K562 (cell line): ENCODE measurements at regions not wholly inside any gene's neighbourhood (a gene's known extent, or its start where the extent isn't known, plus 50 kb on each side); places are given as distances from the start of the nearest gene placed in this dataset.

ENCODE experiments used
- ATAC-seq: fragments of 200-7000 bp; cut with Tn5 transposase; 3 replicates; pipeline ENCODE4 v1.9.1; 2020; ENCODE audit warnings: moderate library complexity
- BruUV-seq: library from RNA; stranded (reverse); fragments of 400-500 nt; replicated peaks from 2 replicates; lab custom pipeline; 2021; lab: Mats Ljungman, UMichigan
- CTCF ChIA-PET: fragments of 300-600 bp; formaldehyde crosslinking; extraction: SDS; loops from one replicate; lab custom pipeline; 2021; ENCODE audit warnings: low intra/inter-chr PET ratio; lab: Yijun Ruan, JAX
- POLR2A ChIA-PET: fragments of 300-600, 350-650 bp; sonication (Branson Sonifier 250); formaldehyde crosslinking; extraction: SDS; loops from one replicate; lab custom pipeline; 2021; ENCODE audit warnings: antibody characterized with exemption, inconsistent platforms; lab: Yijun Ruan, JAX
- DNase-seq, 4 experiments: peaks; one replicate each; pipeline versions ENCODE4 v3.0.0 to v3.0.0-alpha.2; 2011 to 2018; ENCODE audit warnings: low spot score in 3 of 4, mixed read lengths in 3 of 4; ENCODE audit errors: extremely low read depth in 1 of 4
- FAIRE-seq: peaks from 2 replicates; lab custom pipeline; 2011; peaks lifted over from hg19 to GRCh38; lab: Jason Lieb, UNC
- H2AFZ ChIP-seq: 2 replicates; pipeline ENCODE4 v1.6.0; 2011; ENCODE audit warnings: low read depth, low read length, control low read depth, inconsistent platforms
- H3K27ac ChIP-seq: fragments of 200-600 bp; 3 replicates; pipeline ENCODE4 v1.8.0; 2011; ENCODE audit warnings: low read depth, mild to moderate bottlenecking, control low read depth, inconsistent platforms, low read length, moderate library complexity, mixed read lengths; ENCODE audit errors: extremely low read depth
- H3K27me3 ChIP-seq, 2 experiments: fragments of 300-600 bp in 1 of 2; 2 replicates in 1 of 2; 3 replicates in 1 of 2; pipeline versions ENCODE4 v1.6.0 to v1.8.0; 2011; ENCODE audit warnings: inconsistent platforms in 2 of 2, low read length in 2 of 2, mild to moderate bottlenecking in 1 of 2, mixed read lengths in 1 of 2, moderate library complexity in 1 of 2; ENCODE audit not compliant: control insufficient read depth in 2 of 2, insufficient read depth in 2 of 2
- H3K36me3 ChIP-seq: fragments of 300-600 bp; 3 replicates; pipeline ENCODE4 v1.8.0; 2011; ENCODE audit warnings: mild to moderate bottlenecking, low read length, inconsistent platforms; ENCODE audit not compliant: control insufficient read depth, insufficient read depth
- H3K4me1 ChIP-seq, 2 experiments: fragments of 200-600 bp in 1 of 2; replicated peaks in 1 of 2; 2 replicates in 1 of 2; 3 replicates in 1 of 2; pipeline versions ENCODE4 v1.5.1 to v1.8.0; 2011; ENCODE audit warnings: inconsistent platforms in 2 of 2, low read length in 2 of 2, mild to moderate bottlenecking in 1 of 2, mixed read lengths in 1 of 2, moderate library complexity in 1 of 2; ENCODE audit not compliant: control insufficient read depth in 2 of 2, insufficient read depth in 2 of 2
- H3K4me2 ChIP-seq: 2 replicates; pipeline ENCODE4 v1.6.1; 2011; ENCODE audit warnings: low read length, control low read depth, inconsistent platforms, mixed read lengths; ENCODE audit not compliant: insufficient read depth
- H3K4me3 ChIP-seq: fragments of 200-600 bp; sonication (generic), shearing (Covaris generic); 2 replicates; pipeline ENCODE4 v1.5.1; 2016; ENCODE audit warnings: control low read depth, inconsistent platforms
- H3K79me2 ChIP-seq: fragments of 200-600 bp; 3 replicates; pipeline ENCODE4 v1.8.0; 2011; ENCODE audit warnings: low read length, inconsistent platforms; ENCODE audit not compliant: control insufficient read depth, insufficient read depth
- H3K9ac ChIP-seq, 2 experiments: 2 replicates each; pipeline versions ENCODE4 v1.6.0 to v1.6.1; 2011; ENCODE audit warnings: low read depth in 2 of 2, low read length in 2 of 2, control low read depth in 1 of 2, inconsistent platforms in 1 of 2, mild to moderate bottlenecking in 1 of 2, mixed read lengths in 1 of 2; ENCODE audit not compliant: insufficient read depth in 1 of 2
- H3K9me1 ChIP-seq: one replicate; pipeline ENCODE4 v1.6.0; 2011; ENCODE audit warnings: inconsistent platforms, mild to moderate bottlenecking, low read length, moderate library complexity; ENCODE audit not compliant: control insufficient read depth, insufficient read depth
- H3K9me3 ChIP-seq: replicated peaks from 2 replicates; pipeline ENCODE4 v1.5.1; 2011; ENCODE audit warnings: low read depth, low read length, inconsistent platforms; ENCODE audit not compliant: control insufficient read depth, insufficient read depth
- H4K20me1 ChIP-seq: replicated peaks from 2 replicates; pipeline ENCODE4 v1.6.1; 2011; ENCODE audit warnings: low read length, inconsistent platforms, mixed read lengths; ENCODE audit not compliant: control insufficient read depth, insufficient read depth
- ADNP ChIP-seq: fragments of 200-800 bp; sonication (Bioruptor generic); IDR thresholded peaks from 2 replicates; pipeline ENCODE4 v1.6.1; 2016; ENCODE audit warnings: missing genetic modification characterization, missing compliant biosample characterization
- CBFB ChIP-seq: sonication (generic); formaldehyde crosslinking; IDR thresholded peaks from 2 replicates; pipeline ENCODE4 v1.4.0; 2020; ENCODE audit warnings: mild to moderate bottlenecking, missing genetic modification reagents
- CSDE1 ChIP-seq, 2 experiments: fragments of 450-650 bp; IDR thresholded peaks; 2 replicates each; pipeline ENCODE4 v1.6.1; 2016; ENCODE audit warnings: mild to moderate bottlenecking in 1 of 2
- DACH1 ChIP-seq: fragments of 450-650 bp; IDR thresholded peaks from 2 replicates; pipeline ENCODE4 v1.6.1; 2018; ENCODE audit not compliant: partially characterized antibody
- DPF2 ChIP-seq: fragments of 450-650 bp; IDR thresholded peaks from 2 replicates; pipeline ENCODE4 v1.6.1; 2016
- ETV6 ChIP-seq, 3 experiments: fragments of 150-350 bp in 1 of 3; sonication (generic) in 1 of 3; formaldehyde crosslinking in 1 of 3; IDR thresholded peaks; 2 replicates each; pipeline versions ENCODE4 v1.6.1 to v1.8.0; 2014 to 2022; ENCODE audit warnings: borderline replicate concordance in 2 of 3, low read depth in 2 of 3, antibody characterized with exemption in 1 of 3, low read length in 1 of 3, mild to moderate bottlenecking in 1 of 3, missing genetic modification reagents in 1 of 3
- GTF2B ChIP-seq: IDR thresholded peaks from 2 replicates; pipeline ENCODE4 v1.6.1; 2011; ENCODE audit not compliant: insufficient read length; ENCODE audit errors: extremely low read depth
- NR2F6 ChIP-seq: fragments of 450-650 bp; formaldehyde crosslinking; IDR thresholded peaks from 2 replicates; pipeline ENCODE4 v1.4.0; 2020; ENCODE audit warnings: mild to moderate bottlenecking
- PHB ChIP-seq: fragments of 250-450 bp; sonication (Bioruptor Pico); IDR thresholded peaks from 2 replicates; pipeline ENCODE4 v1.5.0; 2021
- POLR2B ChIP-seq: fragments of 450-650 bp; IDR thresholded peaks from 2 replicates; pipeline ENCODE4 v1.6.1; 2018; ENCODE audit warnings: low read depth; ENCODE audit not compliant: partially characterized antibody
- TFE3 ChIP-seq: fragments of 450-650 bp; formaldehyde crosslinking; IDR thresholded peaks from 2 replicates; pipeline ENCODE4 v1.4.0; 2020; ENCODE audit warnings: mild to moderate bottlenecking, mixed read lengths
- ZFP36 ChIP-seq: fragments of 150-350 bp; IDR thresholded peaks from 2 replicates; pipeline ENCODE4 v1.6.1; 2018; ENCODE audit warnings: low read length, low read depth; ENCODE audit not compliant: partially characterized antibody
- ZNF408 ChIP-seq: fragments of 250-450 bp; sonication (Bioruptor Pico); IDR thresholded peaks from 2 replicates; pipeline ENCODE4 v1.4.0; 2020; ENCODE audit warnings: low read depth, mild to moderate bottlenecking, moderate library complexity
- ZNF583 ChIP-seq: fragments of 250-450 bp; sonication (Bioruptor Pico); IDR thresholded peaks from 2 replicates; pipeline ENCODE4 v1.4.0; 2020
- WGBS: fragments of 100-300 bp; shearing (Covaris generic); methylation state at CpG from one replicate; pipeline ENCODE4 v1.1.6; 2016; ENCODE audit warnings: low coverage, mixed read lengths; ENCODE audit not compliant: insufficient coverage; ENCODE audit errors: missing lambda C conversion rate; 5-methylcytosine and 5-hydroxymethylcytosine counted together
- in situ Hi-C: fragments of 300-500 bp; cut with MboI; formaldehyde crosslinking; loops from 4 replicates; pipeline ENCODE4 v1.15.0; 2018; ENCODE audit warnings: inconsistent platforms, mixed read lengths
- intact Hi-C: fragments of 100-400 bp; cut with micrococcal nuclease; formaldehyde crosslinking; loops from 2 replicates; pipeline ENCODE4 v1.14.2; 2022

GRCh38 chr2:240297256-240298116, 138.0 kb upstream of the GPC1 start:
- CTCF ChIA-PET = no interaction called here
- DNase-seq = no peak
- Histone ChIP-seq H3K9me3 (no peaks in the 10 kb centered on the region), H3K79me2 (no peaks in the 10 kb centered on the region), H3K4me2 (no peak overlapping the region), H3K4me3 (no peak overlapping the region), H3K9ac (no peak overlapping the region), H3K36me3 (no peaks in the 10 kb centered on the region), H3K9me1 (no peaks in the 10 kb centered on the region), H3K4me1 (no peaks in the 10 kb centered on the region), H3K27me3 (peaks cover 2 to 67% of the 10 kb centered on the region in 2 experiments; a peak in 4 of 5 replicates), H4K20me1 (no peaks in the 10 kb centered on the region), H2AFZ (no peak overlapping the region), H3K27ac (no peak overlapping the region)
- intact Hi-C loops (no loop called here), in situ Hi-C loops (no loop called here)
- TF ChIP-seq DPF2 = no peak
- no peak for TF ChIP-seq DACH1
- TF ChIP-seq NR2F6 (CRISPR knock-in tag) = no peak
- no peak for TF ChIP-seq ADNP (tag)
- no peak for TF ChIP-seq CSDE1 (IDR thresholded peaks at IDR 0.05)
- TF ChIP-seq TFE3 (CRISPR knock-in tag) = no peak
- TF ChIP-seq CBFB = no peak
- no peak for TF ChIP-seq PHB (CRISPR knock-in tag)
- no peak for TF ChIP-seq ETV6 (IDR thresholded peaks at IDR 0.05; ENCODE audit: borderline replicate concordance in 1 of 2, low read depth in 2 of 2, low read length in 1 of 2)
- no peak for TF ChIP-seq ETV6 (CRISPR knock-in tag; IDR thresholded peaks at IDR 0.05; ENCODE audit: borderline replicate concordance)
- TF ChIP-seq POLR2B = no peak
- no peak for TF ChIP-seq ZNF583 (CRISPR knock-in tag)
- no peak for TF ChIP-seq GTF2B
- no peak for TF ChIP-seq ZNF408
- TF ChIP-seq ZFP36 = no peak
- no TSS peak for BruUV-seq
- ATAC-seq = no peak
- no peak for FAIRE-seq
- POLR2A ChIA-PET = interaction anchor here (1.2 kb wide), 1 partner anchor 1269 kb away, joined by 3 read pairs; no protein-coding TSS in a partner anchor
- 0% methylated on average over 11 of the region's 16 CpGs for WGBS
